Suppressor macrophage treated with lipopolysaccharide for 4 hours (primary cell): ENCODE measurements at regions not wholly inside any gene's neighbourhood (a gene's known extent, or its start where the extent isn't known, plus 50 kb on each side); places are given as distances from the start of the nearest gene placed in this dataset.
"Not testable (repeated sequence)": the region's sequence is repeated elsewhere in the genome, so short reads cannot be mapped to it uniquely, and the experiment has no call there.

Source experiments
- DNase-seq: peaks from one replicate; pipeline ENCODE4 v3.0.0-alpha.2; 2020

GRCh38 chr3:110629917-110630316, 441.7 kb upstream of the NECTIN3 start:
- DNase-seq: no peak

DNA sequence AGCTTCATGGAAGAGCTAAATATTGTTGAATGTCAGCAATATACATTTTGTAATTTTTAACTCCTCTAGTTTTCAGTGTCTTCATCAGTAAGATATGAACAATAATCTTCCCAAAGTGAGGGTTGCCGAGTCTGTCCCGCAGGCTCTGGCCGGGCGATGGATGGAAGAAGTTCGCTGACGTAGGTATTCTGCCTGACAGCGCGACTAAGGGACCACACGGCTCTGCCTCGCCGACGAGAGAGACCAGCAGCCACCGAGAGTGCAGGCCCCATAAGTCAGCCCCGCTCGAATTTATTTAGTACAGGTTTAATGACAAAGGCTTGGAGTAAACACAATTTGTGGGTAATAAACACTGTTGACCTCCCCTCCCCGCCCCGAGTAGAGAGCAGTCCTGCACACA, 427.4 kb upstream of the NECTIN3 start:
- no peak for DNase-seq

- no peak for DNase-seq
Measured at GRCh38 chr3:110646055-110646454, 425.6 kb upstream of the NECTIN3 start.

GRCh38 chr3:110646496-110646895, 425.1 kb upstream of the NECTIN3 start:
- DNase-seq: no peak

DNA sequence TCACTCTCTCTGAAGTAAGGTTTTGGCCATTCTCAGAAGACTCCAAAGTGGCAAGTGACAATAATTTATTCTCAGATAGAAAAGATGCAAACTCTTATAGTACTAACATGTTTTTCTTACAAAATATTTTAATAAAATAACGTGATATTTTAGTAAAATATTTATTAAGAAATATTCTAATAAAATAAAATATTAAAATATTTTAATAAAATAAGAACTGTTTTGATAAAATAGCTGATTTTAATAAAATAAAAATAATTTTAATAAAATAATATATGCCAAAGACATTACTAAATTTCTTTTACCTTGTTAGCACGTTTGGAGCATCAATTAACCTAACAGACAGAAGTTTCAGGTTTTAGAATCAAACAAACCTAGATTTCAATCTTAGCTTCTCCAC, 424.0 kb upstream of the NECTIN3 start:
- DNase-seq: no peak

DNA sequence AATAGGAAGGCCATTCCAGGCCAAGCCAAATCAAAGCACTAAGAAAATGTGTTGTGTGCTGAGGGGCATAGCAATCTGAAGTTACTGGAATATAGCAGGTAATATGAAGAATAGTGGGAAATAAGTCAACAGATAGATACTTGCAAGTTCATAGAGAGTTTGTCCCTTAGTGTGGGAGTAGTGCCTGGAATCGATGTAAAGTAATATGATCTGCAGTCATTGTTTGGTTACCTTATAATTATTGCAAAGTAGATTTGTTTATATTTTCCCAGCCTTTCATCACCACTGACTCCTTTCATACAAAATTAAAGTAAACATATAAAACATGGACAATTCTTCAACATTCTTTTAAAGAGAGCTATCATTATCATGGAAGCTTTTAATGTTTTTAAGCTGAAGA, 420.9 kb upstream of the NECTIN3 start:
- DNase-seq: no peak

- DNase-seq: no peak
Measured at GRCh38 chr3:110654843-110655502, 416.6 kb upstream of the NECTIN3 start.

DNA sequence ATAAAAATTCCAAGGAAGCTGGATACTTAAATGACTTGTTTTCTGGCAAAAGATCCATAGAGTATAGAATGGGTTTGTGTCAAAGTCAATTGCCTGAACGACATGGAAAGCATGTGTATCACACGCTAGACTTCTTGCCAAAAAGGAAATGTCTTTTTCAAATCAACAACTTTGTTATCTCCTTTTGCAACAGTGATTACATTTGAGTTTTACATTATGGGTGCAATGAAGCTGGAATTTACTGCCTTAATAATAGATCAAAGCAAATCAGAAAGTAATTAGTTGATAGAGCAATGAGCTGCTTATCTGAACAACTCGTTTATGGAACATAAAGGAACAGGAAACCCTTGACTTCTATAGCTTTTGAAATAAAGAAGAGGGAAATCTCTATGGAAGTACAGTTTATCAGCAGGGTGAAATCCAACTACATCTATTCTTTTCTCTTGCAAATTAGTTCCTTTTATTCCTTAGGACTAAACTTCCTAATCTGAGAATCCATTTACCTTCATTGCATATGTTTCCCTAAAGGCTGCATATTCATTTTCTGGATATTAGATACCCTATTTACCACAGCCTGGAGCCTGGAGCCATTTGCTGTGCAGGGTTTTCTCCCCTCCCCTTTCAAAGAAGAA, 415.1 kb upstream of the NECTIN3 start:
- DNase-seq: no peak

DNA sequence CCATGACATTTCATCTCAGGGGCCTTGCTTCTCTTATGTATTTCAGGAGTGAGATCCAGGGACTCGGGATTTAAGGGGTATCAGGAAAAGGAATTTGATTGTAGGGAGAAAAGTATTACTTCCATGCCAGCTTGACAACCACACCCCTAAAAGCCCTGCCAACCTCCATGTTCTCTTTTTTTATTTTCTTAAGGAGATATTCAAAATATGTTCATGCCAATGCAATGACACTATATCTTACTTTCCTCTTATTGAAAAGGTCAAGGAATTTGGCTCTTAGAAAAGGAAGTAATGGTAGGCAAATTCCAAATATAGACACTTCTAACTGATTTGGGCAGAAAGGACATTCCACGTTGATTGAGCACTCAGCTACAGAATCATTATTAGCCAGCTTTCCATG, 407.5 kb upstream of the NECTIN3 start:
- DNase-seq: no peak

GRCh38 chr3:110666495-110666894, 405.1 kb upstream of the NECTIN3 start:
- DNase-seq: no peak

- DNase-seq: no peak
Measured at GRCh38 chr3:110667216-110667615, 404.4 kb upstream of the NECTIN3 start.

DNA sequence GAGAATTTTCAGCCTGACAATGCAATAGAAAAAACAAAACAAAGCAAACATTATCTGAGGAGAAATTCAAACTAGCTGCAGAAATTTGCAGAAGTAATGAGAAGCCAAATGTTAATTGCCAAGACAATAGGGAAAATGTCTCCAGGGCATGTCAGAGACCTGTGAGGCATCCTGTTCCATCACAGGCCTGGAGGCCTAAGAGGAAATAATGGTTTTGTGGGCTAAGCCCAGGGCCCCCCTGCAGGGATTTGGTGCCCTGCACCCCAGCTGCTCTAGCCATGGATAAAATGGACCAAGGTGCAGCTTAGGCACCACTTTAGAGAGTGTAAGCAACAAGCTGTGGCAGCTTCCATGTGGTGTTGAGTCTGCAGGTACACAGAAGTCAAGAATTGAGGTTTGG, 401.2 kb upstream of the NECTIN3 start:
- no peak for DNase-seq

GRCh38 chr3:110677506-110677905, 394.1 kb upstream of the NECTIN3 start:
- no peak for DNase-seq

GRCh38 chr3:110679285-110679684, 392.3 kb upstream of the NECTIN3 start:
- no peak for DNase-seq

- DNase-seq: no peak
Measured at GRCh38 chr3:110680450-110680849, 391.2 kb upstream of the NECTIN3 start.

DNA sequence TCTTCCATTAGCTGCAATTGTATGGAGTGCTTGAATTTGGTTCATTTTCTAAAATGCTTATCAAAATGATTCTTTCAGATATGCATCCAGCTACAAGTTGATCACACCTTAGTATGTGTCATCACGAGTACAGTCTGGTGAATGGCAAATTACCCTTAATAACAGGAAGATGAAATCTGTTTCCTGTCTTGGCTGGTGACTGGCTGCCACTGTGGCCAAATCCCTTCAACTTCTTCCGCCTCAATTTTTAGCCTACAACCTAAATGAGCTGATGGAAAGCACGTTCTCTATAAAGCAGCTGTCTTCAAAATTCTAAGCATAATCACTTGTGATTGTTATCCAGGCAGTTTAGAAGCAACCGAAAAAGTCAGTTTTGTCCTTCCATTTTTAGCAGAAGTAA, 387.1 kb upstream of the NECTIN3 start:
- no peak for DNase-seq

- DNase-seq: no peak
Measured at GRCh38 chr3:110685630-110686029, 386.0 kb upstream of the NECTIN3 start.

- DNase-seq: no peak
Measured at GRCh38 chr3:110686701-110687100, 384.9 kb upstream of the NECTIN3 start.

DNA sequence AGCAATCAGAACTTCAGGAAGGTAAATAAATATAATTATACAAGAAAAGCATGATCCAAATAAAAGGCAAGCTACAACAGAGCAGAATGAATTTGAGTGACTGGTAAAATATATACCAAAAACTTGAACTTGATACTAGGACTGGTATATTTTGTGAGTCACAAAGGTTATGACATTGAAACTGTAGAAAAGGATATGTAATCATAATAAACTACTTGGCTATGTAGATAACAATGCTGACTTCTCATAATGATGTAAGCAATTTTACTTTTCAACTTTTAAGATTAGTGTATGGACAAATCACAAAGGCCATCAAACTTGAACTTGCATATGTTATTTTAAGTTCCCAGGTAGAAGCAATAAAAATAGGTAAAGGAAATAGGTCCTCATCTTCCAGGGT, 384.5 kb upstream of the NECTIN3 start:
- DNase-seq: no peak

DNA sequence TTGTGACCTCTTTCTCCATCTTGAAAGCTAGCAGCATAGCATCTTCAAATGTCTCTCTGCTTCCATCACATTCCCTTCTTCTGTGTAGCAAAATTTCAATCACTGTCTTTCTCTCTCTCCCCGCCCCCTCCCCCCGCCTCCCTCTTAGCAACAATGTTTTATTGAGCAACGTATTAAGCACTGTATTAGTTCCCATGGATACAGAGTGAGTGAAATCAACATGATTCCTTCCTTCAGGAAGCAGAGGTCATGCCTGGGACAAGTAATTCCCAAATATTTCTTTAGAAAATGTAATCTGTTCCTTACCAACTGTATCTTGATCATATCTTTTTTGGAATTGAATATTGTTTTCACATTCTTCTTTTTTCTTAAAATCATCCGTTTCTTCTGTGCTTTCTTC, 373.7 kb upstream of the NECTIN3 start:
- DNase-seq: no peak

GRCh38 chr3:110704332-110704731, 367.3 kb upstream of the NECTIN3 start:
- not testable (repeated sequence) for DNase-seq

DNA sequence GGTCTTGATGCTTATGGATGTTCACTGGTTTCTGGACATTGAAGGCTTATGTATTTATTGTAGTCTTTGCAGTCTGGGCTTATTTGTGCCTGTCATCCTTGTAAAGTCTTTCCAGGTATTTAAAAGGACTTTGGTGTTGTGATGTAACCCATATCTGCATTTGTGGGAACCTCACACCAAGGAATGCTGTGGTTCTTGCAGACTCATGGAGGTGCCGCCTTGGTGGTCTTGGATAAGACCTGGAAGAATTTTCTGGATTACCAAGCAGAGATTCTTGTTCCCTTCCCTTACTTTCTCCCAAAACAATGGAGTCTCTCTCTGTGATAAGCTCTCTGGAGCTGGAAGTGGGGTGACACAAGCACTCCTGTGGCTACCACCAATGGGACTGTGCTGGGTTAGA, 363.5 kb upstream of the NECTIN3 start:
- DNase-seq: no peak

DNA sequence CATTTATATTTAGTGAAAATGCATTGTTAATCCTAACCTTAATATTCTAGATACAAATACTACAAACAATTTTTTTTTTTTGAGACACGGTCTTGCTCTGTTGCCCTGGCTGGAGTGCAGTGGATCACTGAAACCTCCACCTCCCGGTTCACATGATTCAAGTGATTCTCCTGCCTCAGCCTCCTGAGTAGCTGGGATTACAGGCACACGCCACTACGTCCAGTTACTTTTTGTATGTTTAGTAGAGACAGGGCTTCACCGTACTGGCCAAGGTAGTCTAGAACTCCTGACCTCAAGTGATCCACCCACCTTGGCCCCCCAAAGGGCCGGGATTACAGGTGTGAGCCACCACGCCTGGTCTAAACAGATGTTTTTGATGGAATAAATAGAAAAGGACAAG, 361.5 kb upstream of the NECTIN3 start:
- no peak for DNase-seq

- DNase-seq: no peak
Measured at GRCh38 chr3:110710603-110711002, 361.0 kb upstream of the NECTIN3 start.
